Psoas muscle (tissue), 7 donors: ENCODE measurements at regions not wholly inside any gene's neighbourhood (a gene's known extent, or its start where the extent isn't known, plus 50 kb on each side); places are given as distances from the start of the nearest gene placed in this dataset.

ENCODE experiments used
- ATAC-seq, 4 donors: fragments of 200-7000 bp; cut with Tn5 transposase; one replicate each; pipeline ENCODE4 v1.9.1; 2020; ENCODE audit warnings: moderate library complexity in 3 of 4, mild to moderate bottlenecking in 2 of 4
- DNase-seq, 2 donors: peaks; one replicate each; pipeline ENCODE4 v3.0.0-alpha.2; 2020
- H3K27ac ChIP-seq: fragments of 200-600 bp; one replicate; pipeline ENCODE4 v1.8.0; 2022
- H3K27me3 ChIP-seq, 3 donors: fragments of 200-600 bp in 1 of 3; one replicate each; pipeline versions ENCODE4 v1.6.1 to v1.8.0; 2013 to 2022; ENCODE audit warnings: low read length in 2 of 3, mild to moderate bottlenecking in 2 of 3, moderate library complexity in 1 of 3; ENCODE audit not compliant: insufficient read depth in 3 of 3
- H3K36me3 ChIP-seq, 2 donors: fragments of 200-600 bp in 1 of 2; one replicate each; pipeline versions ENCODE4 v1.6.1 to v1.8.0; 2013 to 2022; ENCODE audit warnings: low read depth in 1 of 2, mild to moderate bottlenecking in 1 of 2, moderate library complexity in 1 of 2; ENCODE audit not compliant: insufficient read depth in 1 of 2
- H3K4me1 ChIP-seq: fragments of 200-600 bp; one replicate; pipeline ENCODE4 v1.8.0; 2022
- H3K4me3 ChIP-seq: fragments of 200-600 bp; one replicate; pipeline ENCODE4 v1.8.0; 2022; ENCODE audit warnings: mild to moderate bottlenecking
- H3K9me3 ChIP-seq: fragments of 200-600 bp; one replicate; pipeline ENCODE4 v1.8.0; 2022
- CTCF ChIP-seq: fragments of 200-600 bp; IDR thresholded peaks from one replicate; pipeline ENCODE4 v1.8.0; 2022; ENCODE audit warnings: antibody characterized with exemption
- WGBS, 3 donors: extraction: QIAGEN DNeasy Blood & Tissue Kit; methylation state at CpG; one replicate each; pipeline versions ENCODE4 v1.1.6 to v1.1.7; 2013; 5-methylcytosine and 5-hydroxymethylcytosine counted together
- intact Hi-C, 2 donors: fragments of 100-400 bp; cut with DNase I; formaldehyde crosslinking; loops; one replicate each; pipeline versions ENCODE4 v1.11.0 to v1.14.2; 2022
- donor health status: healthy with polysubstance abuse.
- donor health status: DM: no; HTN: no; CAD: no; lungs with moderate emphysema.
- donor health status: Bipolar disorder and iron deficiency.
- donor health status: healthy.
- donor health status: DM: yes; HTN: yes; CAD: no.
- donor health status: DM: no; HTN: no; CAD: no.
- donor health status: DM: yes; HTN: yes; CAD: no.

GRCh38 chr15:24607636-24608035 lies 67.9 kb upstream of the NPAP1 start:
- WGBS, 3 donors, result 66 to 69% (median 69%) methylated on average over 4 of the region's 4 CpGs
- H3K4me1 ChIP-seq, result no peaks in the 10 kb centered on the region
- intact Hi-C loops, result no loop called here
- no peak overlapping the region for H3K4me3 ChIP-seq
- TF ChIP-seq CTCF, result no peak
- no peaks in the 10 kb centered on the region for H3K27me3 ChIP-seq
- DNase-seq, result no peak
- no peak overlapping the region for H3K27ac ChIP-seq
- no peaks in the 10 kb centered on the region for H3K9me3 ChIP-seq
- no peak for ATAC-seq
- no peaks in the 10 kb centered on the region for H3K36me3 ChIP-seq

GRCh38 chr15:24617646-24618045 lies 57.9 kb upstream of the NPAP1 start:
- intact Hi-C loops, result no loop called here
- no peak overlapping the region for H3K4me3 ChIP-seq
- H3K27ac ChIP-seq, result no peak overlapping the region
- 3 to 45% (median 43%) methylated on average over 1 of the region's 1 CpG for WGBS, 3 donors
- ATAC-seq (no peak), DNase-seq (no peak)
- H3K27me3 ChIP-seq, result no peaks in the 10 kb centered on the region
- no peaks in the 10 kb centered on the region for H3K4me1 ChIP-seq
- H3K9me3 ChIP-seq, result no peaks in the 10 kb centered on the region
- TF ChIP-seq CTCF, result no peak
- H3K36me3 ChIP-seq, result no peaks in the 10 kb centered on the region

- no peak for TF ChIP-seq CTCF
- ATAC-seq, result no peak
- WGBS, 3 donors, result 63 to 71% (median 69%) methylated on average over 3 of the region's 3 CpGs
Measured at GRCh38 chr15:24621630-24622215, 53.9 kb upstream of the NPAP1 start.

More at GRCh38 chr15:24621630-24622215, 53.9 kb upstream of the NPAP1 start:
- no peaks in the 10 kb centered on the region for H3K4me1 ChIP-seq
- no peak overlapping the region for H3K4me3 ChIP-seq
- intact Hi-C loops, result no loop called here
- no peaks in the 10 kb centered on the region for H3K27me3 ChIP-seq
- no peak overlapping the region for H3K27ac ChIP-seq
- no peaks in the 10 kb centered on the region for H3K36me3 ChIP-seq
- no peaks in the 10 kb centered on the region for H3K9me3 ChIP-seq
- DNase-seq, result no peak
